A172 (cell line): ENCODE measurements at regions not wholly inside any gene's neighbourhood (a gene's known extent, or its start where the extent isn't known, plus 50 kb on each side); places are given as distances from the start of the nearest gene placed in this dataset.

Experiments used
- DNase-seq: peaks from one replicate; pipeline ENCODE4 v3.0.0-alpha.2; 2015; ENCODE audit warnings: low spot score

- DNase-seq: no peak
These were observed 204.4 kb downstream of the SAMD5 start for GRCh38 chr6:147712841-147713240.

- no peak for DNase-seq
These were observed 206.5 kb downstream of the SAMD5 start for GRCh38 chr6:147715035-147715434.

- no peak for DNase-seq
These were observed 207.9 kb downstream of the SAMD5 start for GRCh38 chr6:147716434-147716833.

GRCh38 chr6:147717991-147718390 lies 209.5 kb downstream of the SAMD5 start:
- no peak for DNase-seq

- DNase-seq: no peak
These were observed 213.7 kb downstream of the SAMD5 start for GRCh38 chr6:147722158-147722557.

- DNase-seq: no peak
These were observed 216.0 kb downstream of the SAMD5 start for GRCh38 chr6:147724454-147724853.

GRCh38 chr6:147726342-147726741 lies 217.9 kb downstream of the SAMD5 start:
- DNase-seq: no peak

- DNase-seq: no peak
These were observed 220.4 kb downstream of the SAMD5 start for GRCh38 chr6:147728903-147729302.

- DNase-seq: no peak
These were observed 225.2 kb downstream of the SAMD5 start for GRCh38 chr6:147733686-147734085.

GRCh38 chr6:147734151-147734550 lies 225.7 kb downstream of the SAMD5 start:
- no peak for DNase-seq

GRCh38 chr6:147735924-147736323 lies 227.4 kb downstream of the SAMD5 start:
- no peak for DNase-seq

- no peak for DNase-seq
These were observed 228.6 kb downstream of the SAMD5 start for GRCh38 chr6:147737115-147737514.

- no peak for DNase-seq
These were observed 229.6 kb downstream of the SAMD5 start for GRCh38 chr6:147738099-147738498.

GRCh38 chr6:147738516-147739162 lies 230.1 kb downstream of the SAMD5 start:
- DNase-seq: peak; percentile 18

- no peak for DNase-seq
These were observed 231.8 kb downstream of the SAMD5 start for GRCh38 chr6:147740326-147740725.

GRCh38 chr6:147740916-147741315 lies 232.4 kb downstream of the SAMD5 start:
- DNase-seq: no peak

- no peak for DNase-seq
These were observed 232.9 kb downstream of the SAMD5 start for GRCh38 chr6:147741389-147741788.

- DNase-seq: no peak
These were observed 233.9 kb downstream of the SAMD5 start for GRCh38 chr6:147742440-147742839.

- DNase-seq: no peak
These were observed 235.5 kb downstream of the SAMD5 start for GRCh38 chr6:147744012-147744411.

GRCh38 chr6:147749331-147749730 lies 240.8 kb downstream of the SAMD5 start:
- no peak for DNase-seq

GRCh38 chr6:147750413-147750812 lies 241.9 kb downstream of the SAMD5 start:
- no peak for DNase-seq

GRCh38 chr6:147751232-147751631 lies 242.7 kb downstream of the SAMD5 start:
- no peak for DNase-seq

GRCh38 chr6:147752689-147753403 lies 244.4 kb downstream of the SAMD5 start:
- DNase-seq: no peak

GRCh38 chr6:147755999-147756398 lies 247.5 kb downstream of the SAMD5 start:
- no peak for DNase-seq
